GM23338 (cell line): ENCODE measurements at regions not wholly inside any gene's neighbourhood (a gene's known extent, or its start where the extent isn't known, plus 50 kb on each side); places are given as distances from the start of the nearest gene placed in this dataset.

Experiments used
- ATAC-seq: fragments of 200-7000 bp; cut with Tn5 transposase; 3 replicates; pipeline ENCODE4 v1.9.1; 2020
- DNase-seq: peaks from one replicate; pipeline ENCODE4 v3.0.0-alpha.2; 2015; ENCODE audit warnings: low spot score
- H2AFZ ChIP-seq: fragments of 200-600 bp; sonication (generic); 2 replicates; pipeline ENCODE4 v1.8.0; 2016; ENCODE audit warnings: antibody characterized with exemption, mild to moderate bottlenecking, moderate library complexity
- H3F3A ChIP-seq: fragments of 200-600 bp; sonication (generic); replicated peaks from 2 replicates; pipeline ENCODE4 v1.8.0; 2017; ENCODE audit warnings: antibody characterized with exemption, mixed run types, low read depth
- H3K27ac ChIP-seq: fragments of 200-600 bp; sonication (generic); 2 replicates; pipeline ENCODE4 v1.6.1; 2016; ENCODE audit warnings: low read depth
- H3K27me3 ChIP-seq: fragments of 200-600 bp; sonication (generic); 2 replicates; pipeline ENCODE4 v1.8.0; 2016; ENCODE audit warnings: mild to moderate bottlenecking, mixed run types, moderate library complexity; ENCODE audit not compliant: insufficient read depth
- H3K36me3 ChIP-seq: fragments of 200-600 bp; sonication (generic); 2 replicates; pipeline ENCODE4 v1.8.0; 2016; ENCODE audit warnings: mild to moderate bottlenecking; ENCODE audit not compliant: insufficient read depth
- H3K4me1 ChIP-seq: fragments of 200-600 bp; sonication (generic); 2 replicates; pipeline ENCODE4 v1.8.0; 2016; ENCODE audit warnings: mild to moderate bottlenecking, moderate library complexity; ENCODE audit not compliant: insufficient read depth
- H3K4me2 ChIP-seq: fragments of 200-600 bp; sonication (generic); 2 replicates; pipeline ENCODE4 v1.7.1; 2017; ENCODE audit warnings: mixed run types
- H3K4me3 ChIP-seq: fragments of 200-600 bp; sonication (generic); 2 replicates; pipeline ENCODE4 v1.6.1; 2016; ENCODE audit warnings: mixed run types
- H3K79me2 ChIP-seq: fragments of 200-600 bp; sonication (generic); replicated peaks from 2 replicates; pipeline ENCODE4 v1.8.0; 2017; ENCODE audit warnings: mild to moderate bottlenecking; ENCODE audit not compliant: insufficient read depth
- H3K9me2 ChIP-seq: fragments of 200-600 bp; sonication (generic); 2 replicates; pipeline ENCODE4 v1.8.0; 2017; ENCODE audit not compliant: insufficient read depth
- H4K20me1 ChIP-seq: fragments of 200-600 bp; sonication (generic); replicated peaks from 2 replicates; pipeline ENCODE4 v1.8.0; 2017; ENCODE audit warnings: mild to moderate bottlenecking; ENCODE audit not compliant: insufficient read depth
- H3K27ac Mint-ChIP-seq: 2 replicates; pipeline ENCODE4 v1.8.0; 2020; ENCODE audit warnings: inconsistent platforms, mild to moderate bottlenecking, moderate library complexity, mixed read lengths
- H3K27me3 Mint-ChIP-seq: 3 replicates; pipeline ENCODE4 v1.8.0; 2022; ENCODE audit warnings: low read depth, mild to moderate bottlenecking, moderate library complexity, mixed read lengths, inconsistent platforms; ENCODE audit not compliant: insufficient read depth, poor library complexity
- H3K36me3 Mint-ChIP-seq: 3 replicates; pipeline ENCODE4 v1.8.0; 2021; ENCODE audit warnings: low read depth, mild to moderate bottlenecking, inconsistent platforms, moderate library complexity, mixed read lengths
- H3K4me1 Mint-ChIP-seq: 3 replicates; pipeline ENCODE4 v1.8.0; 2020; ENCODE audit warnings: mild to moderate bottlenecking, inconsistent platforms, mixed read lengths
- H3K4me3 Mint-ChIP-seq: 3 replicates; pipeline ENCODE4 v1.8.0; 2021; ENCODE audit warnings: moderate library complexity, mild to moderate bottlenecking, inconsistent platforms, mixed read lengths
- H3K9me3 Mint-ChIP-seq: 3 replicates; pipeline ENCODE4 v1.8.0; 2020; ENCODE audit warnings: moderate library complexity, mild to moderate bottlenecking, inconsistent platforms, mixed read lengths
- CREB1 ChIP-seq: fragments of 250-450 bp; sonication (Bioruptor Pico); IDR thresholded peaks from 2 replicates; pipeline ENCODE4 v1.5.0; 2020; ENCODE audit warnings: low read depth, mild to moderate bottlenecking, moderate library complexity
- CTCF ChIP-seq, 2 experiments: fragments of 200-600 bp in 1 of 2; sonication (generic) in 1 of 2; conservative IDR thresholded peaks; 2 replicates each; pipeline versions ENCODE4 v1.5.1 to v1.6.1; 2016 to 2017; ENCODE audit warnings: antibody characterized with exemption in 2 of 2, low read depth in 2 of 2, mild to moderate bottlenecking in 2 of 2, moderate library complexity in 1 of 2
- ETS1 ChIP-seq: IDR thresholded peaks from 2 replicates; pipeline ENCODE4 v1.6.1; 2016; ENCODE audit warnings: antibody characterized with exemption
- EZH2 ChIP-seq: fragments of 200-600 bp; sonication (generic); IDR thresholded peaks from one replicate; pipeline ENCODE4 v1.8.0; 2017; ENCODE audit warnings: antibody characterized with exemption, mild to moderate bottlenecking, low read depth; ENCODE audit not compliant: unreplicated experiment
- EZH2phosphoT487 ChIP-seq: fragments of 200-600 bp; sonication (generic); IDR thresholded peaks from one replicate; pipeline ENCODE4 v1.8.1; 2018; ENCODE audit warnings: antibody characterized with exemption; ENCODE audit not compliant: unreplicated experiment
- JUNB ChIP-seq: IDR thresholded peaks from one replicate; pipeline ENCODE4 v1.6.1; 2016; ENCODE audit warnings: antibody characterized with exemption; ENCODE audit not compliant: unreplicated experiment
- NANOG ChIP-seq: IDR thresholded peaks from 2 replicates; pipeline ENCODE4 v1.6.1; 2016; ENCODE audit warnings: antibody characterized with exemption, borderline replicate concordance
- POLR2AphosphoS5 ChIP-seq: IDR thresholded peaks from 2 replicates; pipeline ENCODE4 v1.6.1; 2016; ENCODE audit warnings: antibody characterized with exemption, low read depth
- REST ChIP-seq: IDR thresholded peaks from one replicate; pipeline ENCODE4 v1.6.1; 2018; ENCODE audit warnings: antibody characterized with exemption; ENCODE audit not compliant: unreplicated experiment
- STAT1 ChIP-seq: IDR thresholded peaks from one replicate; pipeline ENCODE4 v1.6.1; 2016; ENCODE audit warnings: antibody characterized with exemption; ENCODE audit not compliant: unreplicated experiment
- ZNF114 ChIP-seq: fragments of 250-450 bp; sonication (Bioruptor Pico); IDR thresholded peaks from 2 replicates; pipeline ENCODE4 v1.5.0; 2020; ENCODE audit warnings: mild to moderate bottlenecking, moderate library complexity
- ZNF331 ChIP-seq: fragments of 250-450 bp; sonication (Bioruptor Pico); IDR thresholded peaks from 2 replicates; pipeline ENCODE4 v1.5.0; 2020; ENCODE audit warnings: low read depth, mild to moderate bottlenecking, moderate library complexity
- ZNF462 ChIP-seq: fragments of 250-450 bp; sonication (Bioruptor Pico); IDR thresholded peaks from 2 replicates; pipeline ENCODE4 v1.5.0; 2020; ENCODE audit warnings: mild to moderate bottlenecking, moderate library complexity

GRCh38 chr18:43211059-43211458, 66.2 kb downstream of the SYT4 start:
- no peak overlapping the region for H3K27ac Mint-ChIP-seq
- Histone ChIP-seq H3K4me2 (no peak overlapping the region), H3F3A (no peaks in the 10 kb centered on the region), H3K4me1 (no peaks in the 10 kb centered on the region), H3K79me2 (no peaks in the 10 kb centered on the region), H3K9me2 (peaks cover 6% of the 10 kb centered on the region; the same call in 1 of the 2 replicates), H3K27me3 (no peaks in the 10 kb centered on the region), H3K36me3 (no peaks in the 10 kb centered on the region), H2AFZ (no peak overlapping the region), H3K27ac (no peak overlapping the region), H4K20me1 (no peaks in the 10 kb centered on the region), H3K4me3 (no peak overlapping the region)
- no peaks in the 10 kb centered on the region for H3K36me3 Mint-ChIP-seq
- TF ChIP-seq CREB1 (no peak), CTCF (conservative IDR thresholded peaks at IDR 0.05; ENCODE audit: low read depth in 2 of 2) (no peak), ZNF114 (no peak), POLR2AphosphoS5 (no peak), REST (no peak), EZH2phosphoT487 (no peak), STAT1 (no peak), ETS1 (no peak), ZNF331 (CRISPR knock-in tag) (no peak), EZH2 (no peak), NANOG (no peak), JUNB (no peak), ZNF462 (CRISPR knock-in tag) (no peak)
- H3K27me3 Mint-ChIP-seq = no peaks in the 10 kb centered on the region
- no peak for ATAC-seq
- H3K4me3 Mint-ChIP-seq = no peak overlapping the region
- H3K4me1 Mint-ChIP-seq = 0 out of 3 replicates have a peak, but pooled peaks cover 4% of the 10 kb centered on the region
- no peaks in the 10 kb centered on the region for H3K9me3 Mint-ChIP-seq
- no peak for DNase-seq
